ENCODE measurements at regions not wholly inside any gene's neighbourhood (a gene's known extent, or its start where the extent isn't known, plus 50 kb on each side); places are given as distances from the start of the nearest gene placed in this dataset.

- intact Hi-C loops (cut with DNase I), result no loop called here
Measured at GRCh38 chr9:28929433-28929832, 1356.2 kb upstream of the C9orf72 start.

GRCh38 chr9:28930766-28931165 lies 1357.5 kb upstream of the C9orf72 start:
- WGBS, 4 donors, result 72 to 84% (median 75%) methylated on average over 3 of the region's 3 CpGs
- Histone ChIP-seq H3K27ac (no peak overlapping the region), H3K4me3 (no peak overlapping the region), H3K9me3 (no peaks in the 10 kb centered on the region), H3K36me3 (no peaks in the 10 kb centered on the region), H3K27me3 (no peaks in the 10 kb centered on the region), H3K4me1 (no peaks in the 10 kb centered on the region)
- TF ChIP-seq CTCF (IDR thresholded peaks at IDR 0.05), result no peak
- no peak for TF ChIP-seq POLR2A (IDR thresholded peaks at IDR 0.05)
- no peak for ATAC-seq
- no peak for DNase-seq
- intact Hi-C loops (cut with DNase I), result no loop called here

More at GRCh38 chr9:28929433-28929832, 1356.2 kb upstream of the C9orf72 start:
- DNase-seq (no peak), ATAC-seq (no peak)
- no peak for TF ChIP-seq POLR2A (IDR thresholded peaks at IDR 0.05)
- no peak for TF ChIP-seq CTCF (IDR thresholded peaks at IDR 0.05)
- Histone ChIP-seq H3K4me1 (no peaks in the 10 kb centered on the region), H3K27me3 (no peaks in the 10 kb centered on the region), H3K36me3 (no peaks in the 10 kb centered on the region), H3K4me3 (no peak overlapping the region), H3K27ac (no peak overlapping the region), H3K9me3 (no peaks in the 10 kb centered on the region)
- 59 to 94% (median 91%) methylated on average over 3 of the region's 3 CpGs for WGBS, 4 donors

- Histone ChIP-seq H3K36me3 (no peaks in the 10 kb centered on the region), H3K4me1 (no peaks in the 10 kb centered on the region), H3K27me3 (no peaks in the 10 kb centered on the region), H3K4me3 (no peak overlapping the region), H3K27ac (no peak overlapping the region), H3K9me3 (no peaks in the 10 kb centered on the region)
- no peak for DNase-seq
- no peak for ATAC-seq
- TF ChIP-seq CTCF (IDR thresholded peaks at IDR 0.05), result no peak
- TF ChIP-seq POLR2A (IDR thresholded peaks at IDR 0.05), result no peak
- intact Hi-C loops (cut with DNase I), result no loop called here
Measured at GRCh38 chr9:28934111-28934510, 1360.8 kb upstream of the C9orf72 start.

GRCh38 chr9:28938981-28939380 lies 1365.7 kb upstream of the C9orf72 start:
- Histone ChIP-seq H3K4me3 (no peak overlapping the region), H3K9me3 (no peaks in the 10 kb centered on the region), H3K4me1 (no peaks in the 10 kb centered on the region), H3K36me3 (no peaks in the 10 kb centered on the region), H3K27me3 (no peaks in the 10 kb centered on the region), H3K27ac (no peak overlapping the region)
- TF ChIP-seq CTCF (IDR thresholded peaks at IDR 0.05) (no peak), POLR2A (IDR thresholded peaks at IDR 0.05) (no peak)
- 13 to 22% (median 18%) methylated on average over 3 of the region's 3 CpGs for WGBS, 4 donors
- intact Hi-C loops (cut with DNase I), result loop anchor here in 1 of 10 donors (5.0 kb wide), 1 partner anchor 448 kb away; no protein-coding TSS in a partner anchor
- ATAC-seq, result no peak
- DNase-seq, result no peak
